ENCODE measurements at regions not wholly inside any gene's neighbourhood (a gene's known extent, or its start where the extent isn't known, plus 50 kb on each side); places are given as distances from the start of the nearest gene placed in this dataset.

DNA sequence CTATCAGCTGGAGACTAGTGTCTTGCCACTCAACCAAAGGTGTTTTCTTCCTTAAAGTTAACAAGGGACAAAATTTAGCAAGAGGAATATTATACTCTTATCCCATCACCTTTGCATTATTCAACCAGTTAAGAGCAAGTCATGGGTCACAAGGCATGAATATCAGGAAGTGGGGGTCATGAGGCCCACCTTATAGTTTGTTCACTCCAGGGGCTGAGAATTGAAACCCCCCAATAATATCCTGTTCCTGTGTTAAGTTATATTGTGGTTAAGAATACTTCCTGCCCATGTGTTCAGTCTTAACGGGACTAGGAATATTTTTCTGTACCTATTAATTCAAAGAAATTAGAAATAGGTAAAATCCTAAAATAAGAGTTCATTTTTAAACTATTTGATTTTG is 239.7 kb downstream of the S1PR1 start:
- no peaks in the 10 kb centered on the region for H3K36me3 ChIP-seq (ENCODE audit: control insufficient read depth, insufficient read depth, low read length)
- intact Hi-C loops (cut with micrococcal nuclease; ENCODE audit: unreplicated experiment) (no loop called here), in situ Hi-C loops (cut with HindIII; ENCODE audit: low pct_unique_long_range_greater_than_20kb, low sequenced_read_pairs) (no loop called here)
- no peak overlapping the region for H3K27ac ChIP-seq (ENCODE audit: low read length)
- no peak for ATAC-seq
- no peak for DNase-seq (ENCODE audit: low read depth, low spot score)
- H3K4me3 ChIP-seq (ENCODE audit: low read depth in 2 of 2, low read length in 2 of 2), result no peak overlapping the region
- BruUV-seq (replicated peaks), result no TSS peak
- no peaks in the 10 kb centered on the region for H3K27me3 ChIP-seq (ENCODE audit: control insufficient read depth, insufficient read depth, low read length)
- no peak for TF ChIP-seq SIN3A (IDR thresholded peaks at IDR 0.05; ENCODE audit: borderline replicate concordance, insufficient read depth, low read depth, low read length)
- TF ChIP-seq, protein P1, sequence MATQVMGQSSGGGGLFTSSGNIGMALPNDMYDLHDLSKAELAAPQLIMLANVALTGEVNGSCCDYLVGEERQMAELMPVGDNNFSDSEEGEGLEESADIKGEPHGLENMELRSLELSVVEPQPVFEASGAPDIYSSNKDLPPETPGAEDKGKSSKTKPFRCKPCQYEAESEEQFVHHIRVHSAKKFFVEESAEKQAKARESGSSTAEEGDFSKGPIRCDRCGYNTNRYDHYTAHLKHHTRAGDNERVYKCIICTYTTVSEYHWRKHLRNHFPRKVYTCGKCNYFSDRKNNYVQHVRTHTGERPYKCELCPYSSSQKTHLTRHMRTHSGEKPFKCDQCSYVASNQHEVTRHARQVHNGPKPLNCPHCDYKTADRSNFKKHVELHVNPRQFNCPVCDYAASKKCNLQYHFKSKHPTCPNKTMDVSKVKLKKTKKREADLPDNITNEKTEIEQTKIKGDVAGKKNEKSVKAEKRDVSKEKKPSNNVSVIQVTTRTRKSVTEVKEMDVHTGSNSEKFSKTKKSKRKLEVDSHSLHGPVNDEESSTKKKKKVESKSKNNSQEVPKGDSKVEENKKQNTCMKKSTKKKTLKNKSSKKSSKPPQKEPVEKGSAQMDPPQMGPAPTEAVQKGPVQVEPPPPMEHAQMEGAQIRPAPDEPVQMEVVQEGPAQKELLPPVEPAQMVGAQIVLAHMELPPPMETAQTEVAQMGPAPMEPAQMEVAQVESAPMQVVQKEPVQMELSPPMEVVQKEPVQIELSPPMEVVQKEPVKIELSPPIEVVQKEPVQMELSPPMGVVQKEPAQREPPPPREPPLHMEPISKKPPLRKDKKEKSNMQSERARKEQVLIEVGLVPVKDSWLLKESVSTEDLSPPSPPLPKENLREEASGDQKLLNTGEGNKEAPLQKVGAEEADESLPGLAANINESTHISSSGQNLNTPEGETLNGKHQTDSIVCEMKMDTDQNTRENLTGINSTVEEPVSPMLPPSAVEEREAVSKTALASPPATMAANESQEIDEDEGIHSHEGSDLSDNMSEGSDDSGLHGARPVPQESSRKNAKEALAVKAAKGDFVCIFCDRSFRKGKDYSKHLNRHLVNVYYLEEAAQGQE (IDR thresholded peaks at IDR 0.05; ENCODE audit: insufficient read depth in 1 of 2, low read depth in 2 of 2, low read length in 1 of 2), result no peak
- TF ChIP-seq, protein P2, sequence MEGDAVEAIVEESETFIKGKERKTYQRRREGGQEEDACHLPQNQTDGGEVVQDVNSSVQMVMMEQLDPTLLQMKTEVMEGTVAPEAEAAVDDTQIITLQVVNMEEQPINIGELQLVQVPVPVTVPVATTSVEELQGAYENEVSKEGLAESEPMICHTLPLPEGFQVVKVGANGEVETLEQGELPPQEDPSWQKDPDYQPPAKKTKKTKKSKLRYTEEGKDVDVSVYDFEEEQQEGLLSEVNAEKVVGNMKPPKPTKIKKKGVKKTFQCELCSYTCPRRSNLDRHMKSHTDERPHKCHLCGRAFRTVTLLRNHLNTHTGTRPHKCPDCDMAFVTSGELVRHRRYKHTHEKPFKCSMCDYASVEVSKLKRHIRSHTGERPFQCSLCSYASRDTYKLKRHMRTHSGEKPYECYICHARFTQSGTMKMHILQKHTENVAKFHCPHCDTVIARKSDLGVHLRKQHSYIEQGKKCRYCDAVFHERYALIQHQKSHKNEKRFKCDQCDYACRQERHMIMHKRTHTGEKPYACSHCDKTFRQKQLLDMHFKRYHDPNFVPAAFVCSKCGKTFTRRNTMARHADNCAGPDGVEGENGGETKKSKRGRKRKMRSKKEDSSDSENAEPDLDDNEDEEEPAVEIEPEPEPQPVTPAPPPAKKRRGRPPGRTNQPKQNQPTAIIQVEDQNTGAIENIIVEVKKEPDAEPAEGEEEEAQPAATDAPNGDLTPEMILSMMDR (IDR thresholded peaks at IDR 0.05), result no peak
- no peak for TF ChIP-seq POLR2AphosphoS5 (IDR thresholded peaks at IDR 0.05; ENCODE audit: low read depth, low read length)
- TF ChIP-seq TCF7L2 (IDR thresholded peaks at IDR 0.05; ENCODE audit: low read depth, low read length), result no peak
- ChIA-PET POLR2A (no interaction called here), CTCF (no interaction called here)
- no peaks in the 10 kb centered on the region for H3K4me1 ChIP-seq (ENCODE audit: control insufficient read depth, insufficient read depth, low read length)
- H3K9me3 ChIP-seq (ENCODE audit: control insufficient read depth, insufficient read depth, low read depth, low read length), result no peaks in the 10 kb centered on the region

DNA sequence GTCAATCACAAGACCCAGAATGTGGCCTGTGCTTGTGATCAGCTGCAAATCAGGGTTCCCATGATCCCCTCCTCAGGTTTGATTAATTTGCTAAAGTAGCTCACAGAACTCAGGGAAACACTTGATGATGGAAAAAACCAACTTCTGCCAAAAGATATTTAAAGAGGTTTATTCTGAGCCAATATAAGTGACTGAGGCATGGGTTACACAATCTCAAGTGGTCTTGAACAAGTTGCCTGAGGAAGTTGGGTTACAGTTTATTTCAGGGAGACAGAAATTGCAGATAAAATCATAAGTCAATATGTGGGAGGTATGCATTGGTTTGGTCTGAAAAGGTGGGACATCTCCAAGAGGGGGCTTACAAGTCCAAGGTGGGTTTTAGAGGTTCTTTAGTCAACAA is 243.1 kb downstream of the S1PR1 start:
- TF ChIP-seq TCF7L2 (IDR thresholded peaks at IDR 0.05; ENCODE audit: low read depth, low read length) (no peak), POLR2AphosphoS5 (IDR thresholded peaks at IDR 0.05; ENCODE audit: low read depth, low read length) (no peak), SIN3A (IDR thresholded peaks at IDR 0.05; ENCODE audit: borderline replicate concordance, insufficient read depth, low read depth, low read length) (no peak)
- TF ChIP-seq, protein P1 (IDR thresholded peaks at IDR 0.05; ENCODE audit: insufficient read depth in 1 of 2, low read depth in 2 of 2, low read length in 1 of 2), result no peak
- TF ChIP-seq, protein P2 (IDR thresholded peaks at IDR 0.05), result no peak
- ChIA-PET CTCF (no interaction called here), POLR2A (no interaction called here)
- ATAC-seq (no peak), DNase-seq (ENCODE audit: low read depth, low spot score) (no peak)
- intact Hi-C loops (cut with micrococcal nuclease; ENCODE audit: unreplicated experiment) (no loop called here), in situ Hi-C loops (cut with HindIII; ENCODE audit: low pct_unique_long_range_greater_than_20kb, low sequenced_read_pairs) (no loop called here)
- no peak overlapping the region for H3K27ac ChIP-seq (ENCODE audit: low read length)
- H3K36me3 ChIP-seq (ENCODE audit: control insufficient read depth, insufficient read depth, low read length), result no peaks in the 10 kb centered on the region
- BruUV-seq (replicated peaks), result no TSS peak
- H3K4me1 ChIP-seq (ENCODE audit: control insufficient read depth, insufficient read depth, low read length), result no peaks in the 10 kb centered on the region
- H3K9me3 ChIP-seq (ENCODE audit: control insufficient read depth, insufficient read depth, low read depth, low read length), result no peaks in the 10 kb centered on the region
- H3K27me3 ChIP-seq (ENCODE audit: control insufficient read depth, insufficient read depth, low read length), result no peaks in the 10 kb centered on the region
- no peak overlapping the region for H3K4me3 ChIP-seq (ENCODE audit: low read depth in 2 of 2, low read length in 2 of 2)

All from Panc1 (cell line).